GM19467 (cell line): ENCODE measurements at regions not wholly inside any gene's neighbourhood (a gene's known extent, or its start where the extent isn't known, plus 50 kb on each side); places are given as distances from the start of the nearest gene placed in this dataset.
"Not testable (repeated sequence)": the region's sequence is repeated elsewhere in the genome, so short reads cannot be mapped to it uniquely, and the experiment has no call there.

Experiments used
- ATAC-seq: cut with Tn5 transposase; IDR thresholded peaks from one replicate; pipeline ENCODE4 v1.9.1; 2021; ENCODE audit warnings: mild to moderate bottlenecking, moderate library complexity; ENCODE audit not compliant: unreplicated experiment

DNA sequence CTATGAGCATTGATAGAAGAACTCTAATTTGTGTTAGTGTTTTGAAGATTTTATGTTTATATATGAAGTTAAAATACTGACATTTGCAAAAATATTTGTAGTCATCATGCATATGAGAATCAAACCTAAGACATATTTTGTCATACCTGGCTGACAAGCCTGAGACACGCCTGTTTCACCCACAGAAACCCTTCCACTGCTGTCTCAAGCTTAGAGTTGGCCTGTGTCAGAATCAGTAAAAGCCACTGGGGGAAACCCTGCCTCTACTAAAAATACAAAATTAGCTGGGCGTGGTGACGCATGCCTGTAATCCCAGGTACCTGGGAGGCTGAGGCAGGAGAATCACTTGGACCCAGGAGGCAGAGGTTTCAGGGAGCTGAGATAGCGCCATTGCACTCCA, 218.0 kb upstream of the C1QTNF3 start:
- ATAC-seq: not testable (repeated sequence)

DNA sequence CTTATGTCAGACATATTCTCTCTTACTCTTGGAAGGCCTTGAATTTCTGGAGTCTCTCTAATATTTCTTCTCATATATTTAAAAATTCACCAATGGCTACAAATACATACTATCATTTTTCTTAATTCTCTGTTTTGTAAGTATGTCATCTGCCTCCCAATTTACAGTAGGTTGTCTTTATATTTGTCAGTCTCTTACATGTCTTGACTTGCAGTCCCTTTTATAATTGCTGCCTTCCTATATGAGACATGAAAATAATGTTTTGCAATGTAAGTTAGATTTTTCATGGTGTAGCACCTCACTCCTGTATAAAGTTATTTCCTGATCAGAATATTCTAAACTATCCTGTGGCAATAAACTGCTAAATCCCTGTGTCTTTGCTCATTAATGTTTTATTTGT, 223.1 kb upstream of the C1QTNF3 start:
- ATAC-seq: not testable (repeated sequence)

DNA sequence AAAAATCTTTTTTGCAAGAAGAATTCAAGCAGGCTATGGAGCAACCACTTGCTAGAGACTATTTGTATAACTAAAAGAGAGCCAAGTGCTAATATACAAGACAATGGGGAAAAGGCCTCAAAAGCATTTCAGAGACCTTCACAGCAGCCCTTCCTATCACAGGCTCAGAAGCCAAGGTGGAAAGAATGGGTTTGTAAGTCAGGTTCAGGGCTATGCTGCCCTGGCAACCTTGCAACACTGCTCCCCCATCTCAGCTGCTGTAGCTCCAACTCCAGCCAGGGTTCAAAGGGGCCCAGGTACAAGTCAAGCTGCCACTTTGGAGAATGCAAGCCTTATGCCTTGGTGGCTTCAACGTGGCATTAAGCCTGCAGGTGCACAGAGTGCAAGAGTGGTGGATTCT, 253.7 kb upstream of the C1QTNF3 start:
- not testable (repeated sequence) for ATAC-seq

DNA sequence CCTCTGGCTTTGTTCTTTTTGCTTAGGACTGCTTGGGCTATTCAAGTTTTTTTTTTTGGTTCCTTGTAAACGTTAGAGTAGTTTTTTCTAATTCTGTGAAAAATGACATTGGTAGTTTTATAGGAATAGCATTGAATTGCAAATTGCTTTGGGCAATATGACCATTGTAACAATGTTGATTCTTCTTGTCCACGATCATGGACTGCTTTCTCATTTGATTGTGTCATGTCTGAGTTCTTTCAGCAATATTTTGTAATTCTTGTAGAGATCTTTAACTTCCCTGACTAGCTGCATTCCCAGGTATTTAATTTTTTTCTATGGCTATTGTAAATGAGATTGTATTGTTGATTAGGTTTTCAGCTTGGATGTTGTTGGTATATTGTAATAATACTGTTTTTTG, 286.2 kb upstream of the C1QTNF3 start:
- ATAC-seq: not testable (repeated sequence)

DNA sequence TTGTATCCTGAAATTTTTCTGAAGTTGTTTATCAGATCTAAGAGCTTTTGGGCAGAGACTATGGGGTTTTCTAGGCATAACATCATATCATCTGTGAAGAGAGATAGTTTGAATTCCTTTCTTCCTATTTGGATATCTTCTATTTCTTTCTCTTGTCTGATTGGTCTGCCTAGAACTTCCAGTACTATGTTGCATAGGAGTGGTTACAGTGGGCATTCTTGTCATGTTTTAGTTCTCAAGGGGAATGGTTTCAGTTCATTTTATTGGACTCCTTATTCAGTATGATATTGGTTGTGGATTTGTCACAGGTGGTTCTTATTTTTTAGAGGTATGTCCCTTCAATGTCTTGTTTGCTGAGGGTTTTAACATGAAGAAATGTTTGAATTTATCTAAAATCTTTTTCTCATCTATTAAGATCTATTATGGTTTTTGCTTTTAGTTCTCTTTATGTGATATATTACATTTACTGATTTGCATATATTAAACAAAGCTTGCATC, 286.6 kb upstream of the C1QTNF3 start:
- not testable (repeated sequence) for ATAC-seq

DNA sequence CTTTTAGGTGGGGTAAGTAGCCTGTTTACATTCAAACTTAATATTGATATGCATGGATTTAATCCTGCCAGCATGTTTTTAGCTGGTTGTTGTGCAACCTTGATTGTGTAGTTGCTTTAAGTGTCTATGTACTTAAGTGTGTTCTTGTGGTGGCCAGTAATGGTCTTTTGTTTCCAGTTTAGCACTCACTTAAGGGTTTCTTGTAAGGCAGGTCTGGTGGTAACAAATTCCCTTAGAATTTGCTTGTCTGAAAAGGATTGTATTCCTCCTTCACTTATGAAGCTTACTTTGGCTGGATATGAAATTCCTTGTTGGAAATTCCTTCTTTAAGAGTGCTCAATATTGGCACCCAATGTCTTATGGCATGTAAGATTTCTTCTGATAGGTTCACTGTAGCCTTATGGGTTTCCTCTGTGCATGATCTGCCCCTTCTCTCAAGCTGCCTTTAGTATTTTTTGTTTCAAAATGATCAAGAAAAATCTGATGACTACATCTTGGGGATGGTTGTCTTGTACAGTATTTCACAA, 289.0 kb upstream of the C1QTNF3 start:
- ATAC-seq: not testable (repeated sequence)

DNA sequence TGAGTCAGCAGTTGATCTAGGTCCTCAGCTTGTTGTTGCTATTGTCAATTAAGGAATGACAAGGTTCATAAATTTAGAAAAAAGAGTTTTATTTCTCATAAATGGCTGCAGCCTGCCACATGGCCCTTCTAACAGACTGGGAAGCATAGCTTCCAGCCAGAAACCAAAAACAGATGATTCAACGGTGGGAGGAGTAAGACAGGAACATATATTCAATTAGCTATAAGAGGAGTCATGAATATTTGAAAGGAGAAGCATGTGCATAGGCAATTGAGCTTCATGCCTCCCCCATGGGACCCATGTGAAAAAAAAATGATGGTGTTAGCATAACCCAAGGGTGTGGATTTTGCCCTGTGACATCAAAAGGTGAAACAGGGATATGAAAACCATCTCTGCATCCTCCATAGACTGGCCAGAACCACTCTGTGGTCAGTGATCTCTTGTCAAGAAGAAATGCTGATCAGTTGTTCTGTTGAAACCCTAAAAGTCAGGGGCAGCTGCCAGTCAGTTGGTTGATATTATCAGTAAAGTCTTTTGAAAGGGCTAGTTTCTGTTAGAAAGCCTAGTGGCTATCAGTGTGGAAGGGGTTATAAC, 296.5 kb upstream of the C1QTNF3 start:
- ATAC-seq: not testable (repeated sequence)

DNA sequence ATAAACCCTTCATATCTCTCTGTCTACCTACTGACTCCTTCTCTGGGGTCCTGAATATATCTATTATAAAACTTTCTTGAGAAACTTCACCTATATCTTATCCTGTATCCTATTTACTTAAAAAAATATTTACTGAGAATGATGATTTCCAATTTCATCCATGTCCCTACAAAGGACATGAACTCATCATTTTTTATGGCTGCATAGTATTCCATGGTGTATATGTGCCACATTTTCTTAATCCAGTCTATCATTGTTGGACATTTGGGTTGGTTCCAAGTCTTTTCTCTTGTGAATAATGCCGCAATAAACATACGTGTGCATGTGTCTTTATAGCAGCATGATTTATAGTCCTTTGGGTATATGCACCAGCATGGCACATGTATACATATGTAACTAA, 301.7 kb upstream of the RAI14 start:
- not testable (repeated sequence) for ATAC-seq

DNA sequence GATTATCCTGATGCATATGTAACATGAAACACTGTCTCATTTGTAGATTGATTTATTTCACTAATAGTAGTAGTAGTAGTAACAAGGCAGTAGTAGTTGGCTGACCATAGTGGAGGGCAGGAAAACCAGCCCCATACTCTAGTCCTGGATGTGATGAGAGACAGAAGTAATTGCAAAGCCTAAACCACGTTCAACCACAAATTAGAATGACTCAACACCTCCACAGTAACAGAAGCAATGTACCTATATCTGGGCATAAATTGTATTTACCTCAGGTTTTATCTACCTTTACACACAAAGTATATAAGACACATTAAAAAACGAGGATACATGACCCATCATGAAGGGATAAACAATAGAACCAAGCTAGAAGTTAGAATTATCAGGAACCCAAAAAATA, 284.7 kb upstream of the RAI14 start:
- ATAC-seq: not testable (repeated sequence)

DNA sequence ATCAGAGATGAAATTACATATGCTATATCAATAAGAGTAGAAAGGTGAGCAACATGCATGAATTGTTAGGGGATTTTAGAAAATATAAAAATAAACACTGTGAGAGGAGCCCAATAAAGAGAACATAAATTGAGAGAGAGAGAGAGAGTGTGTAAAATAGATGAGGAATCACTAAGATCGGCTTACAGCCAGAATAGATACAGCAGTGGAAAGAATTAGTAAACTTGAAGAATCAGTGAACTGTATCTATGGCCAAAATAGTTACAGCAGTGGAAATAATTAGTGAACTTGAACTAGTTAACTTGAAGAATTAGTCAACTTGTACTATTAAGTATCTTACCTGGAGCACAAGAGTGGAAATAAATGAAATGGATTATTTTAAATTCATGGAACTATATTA, 284.3 kb upstream of the RAI14 start:
- not testable (repeated sequence) for ATAC-seq

DNA sequence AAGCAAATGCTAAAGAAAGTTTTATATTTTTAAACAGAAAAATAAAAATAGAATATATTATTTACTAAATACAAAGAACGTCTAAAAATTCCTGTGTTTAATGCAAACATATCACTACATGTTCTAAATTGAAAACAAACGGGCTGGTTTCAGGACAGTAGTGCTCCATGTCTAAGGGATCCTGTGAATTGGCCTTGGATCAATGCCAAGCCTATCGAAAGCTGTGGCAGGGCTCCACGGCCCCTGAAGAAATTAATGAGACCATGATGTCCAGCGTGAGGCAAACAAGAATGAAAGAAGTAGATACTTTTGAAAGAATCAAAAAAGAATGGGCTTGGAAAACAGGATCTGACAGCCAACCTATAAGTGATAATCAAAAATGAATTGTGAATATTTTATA, 283.4 kb upstream of the RAI14 start:
- ATAC-seq: not testable (repeated sequence)

DNA sequence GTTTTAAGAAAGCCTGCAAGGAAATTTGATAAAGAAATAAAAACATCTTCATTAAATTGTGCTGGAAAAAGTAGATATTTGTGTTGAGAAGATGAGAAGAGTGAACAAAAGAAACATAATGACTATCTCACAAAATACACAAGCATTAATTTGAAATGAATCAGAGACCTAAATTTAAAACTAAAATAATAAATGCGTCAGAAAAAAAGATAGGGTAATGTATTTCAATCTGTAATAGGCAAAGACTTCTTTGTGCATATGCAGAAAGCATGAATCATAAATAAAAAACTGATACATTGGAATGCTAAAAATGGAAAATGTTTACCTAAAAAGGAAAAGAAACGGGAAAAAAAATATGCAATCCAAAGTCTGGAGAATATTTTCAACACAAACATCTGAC, 278.5 kb upstream of the RAI14 start:
- not testable (repeated sequence) for ATAC-seq

DNA sequence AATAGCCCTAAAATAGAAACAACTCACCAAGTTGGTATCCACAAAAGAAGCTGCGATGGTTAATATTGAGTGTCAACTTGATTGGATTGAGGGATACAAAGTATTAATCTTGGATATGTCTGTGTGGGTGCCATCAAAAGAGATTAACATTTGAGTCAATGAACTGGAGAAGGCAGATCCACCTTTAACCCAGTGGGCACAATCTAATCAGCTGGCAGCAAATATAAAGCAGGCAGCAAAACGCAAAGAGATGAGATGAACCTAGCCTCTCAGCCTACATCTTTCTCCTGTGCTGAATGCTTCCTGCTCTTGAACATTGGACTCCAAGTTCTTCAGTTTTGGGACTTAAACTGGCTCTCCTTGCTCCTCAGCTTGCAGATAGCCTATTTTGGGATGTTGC, 277.6 kb upstream of the RAI14 start:
- ATAC-seq: not testable (repeated sequence)

DNA sequence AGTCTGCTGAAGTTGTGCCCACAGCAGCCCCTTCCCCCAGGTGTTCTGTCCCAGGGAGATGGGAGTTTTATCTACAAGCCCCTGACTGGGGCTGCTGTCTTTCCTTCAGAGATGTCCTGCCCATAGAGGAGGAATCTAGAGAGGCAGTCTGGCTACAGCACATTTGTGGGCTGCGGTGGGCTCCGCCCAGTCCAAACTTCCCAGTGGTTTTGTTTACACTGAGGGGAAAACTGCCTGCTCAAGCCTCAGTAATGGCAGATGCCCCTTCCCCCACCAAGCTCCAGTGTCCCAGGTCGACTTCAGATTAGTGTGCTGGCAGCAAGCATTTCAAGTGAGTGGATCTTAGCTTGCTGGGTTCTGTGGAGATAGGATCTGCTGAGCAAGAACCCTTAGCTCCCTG, 267.4 kb upstream of the RAI14 start:
- ATAC-seq: not testable (repeated sequence)

DNA sequence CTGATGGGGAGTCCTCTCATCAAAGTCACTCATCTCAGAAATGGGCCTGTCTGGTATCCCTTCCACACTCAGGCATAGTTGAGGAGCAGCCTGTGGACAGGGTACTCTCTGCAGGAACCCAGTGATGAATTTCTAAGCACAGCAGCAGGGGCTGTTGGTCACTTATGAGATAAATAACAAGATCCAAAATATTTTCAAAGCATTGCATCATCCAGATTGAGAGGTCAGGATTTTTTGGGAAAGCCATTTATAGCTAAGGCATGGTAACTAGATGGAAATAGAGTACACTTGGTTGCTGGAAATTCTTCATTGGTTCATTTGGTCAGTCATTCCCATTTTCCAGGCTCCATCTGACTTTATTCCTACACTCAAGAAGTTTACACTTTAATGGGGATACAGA, 246.8 kb upstream of the RAI14 start:
- ATAC-seq: no peak

DNA sequence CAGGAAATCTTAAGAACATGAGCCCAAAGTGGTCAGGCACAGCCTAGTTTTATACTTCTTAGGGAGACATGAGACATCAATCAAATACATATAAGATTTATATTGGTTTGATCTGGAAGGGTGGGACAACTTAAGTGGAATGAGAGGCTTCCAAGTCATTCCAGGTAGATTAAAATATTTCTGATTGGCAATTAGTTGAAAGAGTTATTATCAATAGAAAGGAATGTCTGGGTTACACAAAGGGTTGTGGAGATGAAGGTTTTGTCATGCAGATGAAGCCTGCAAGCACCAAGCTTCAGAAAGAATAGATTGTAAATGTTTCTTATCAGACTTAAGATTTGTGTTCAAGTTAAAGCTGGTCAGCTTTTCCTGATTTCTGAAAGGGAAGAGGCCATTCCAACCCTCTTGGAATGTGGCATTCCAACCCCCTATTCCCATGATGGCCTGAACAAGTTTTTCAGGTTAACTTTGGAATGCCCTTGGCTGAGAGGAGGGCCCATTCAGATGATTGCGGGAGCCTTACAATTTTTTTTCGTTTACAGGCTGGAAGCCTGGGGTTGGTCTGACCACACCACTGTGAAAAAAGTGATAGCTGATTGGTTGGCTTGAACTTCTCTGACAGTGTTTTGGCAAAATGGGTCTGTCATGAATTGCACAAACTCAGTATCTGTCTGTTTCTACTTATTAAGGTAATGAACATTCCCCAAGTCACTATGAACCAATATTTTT, 245.6 kb upstream of the RAI14 start:
- no peak for ATAC-seq

DNA sequence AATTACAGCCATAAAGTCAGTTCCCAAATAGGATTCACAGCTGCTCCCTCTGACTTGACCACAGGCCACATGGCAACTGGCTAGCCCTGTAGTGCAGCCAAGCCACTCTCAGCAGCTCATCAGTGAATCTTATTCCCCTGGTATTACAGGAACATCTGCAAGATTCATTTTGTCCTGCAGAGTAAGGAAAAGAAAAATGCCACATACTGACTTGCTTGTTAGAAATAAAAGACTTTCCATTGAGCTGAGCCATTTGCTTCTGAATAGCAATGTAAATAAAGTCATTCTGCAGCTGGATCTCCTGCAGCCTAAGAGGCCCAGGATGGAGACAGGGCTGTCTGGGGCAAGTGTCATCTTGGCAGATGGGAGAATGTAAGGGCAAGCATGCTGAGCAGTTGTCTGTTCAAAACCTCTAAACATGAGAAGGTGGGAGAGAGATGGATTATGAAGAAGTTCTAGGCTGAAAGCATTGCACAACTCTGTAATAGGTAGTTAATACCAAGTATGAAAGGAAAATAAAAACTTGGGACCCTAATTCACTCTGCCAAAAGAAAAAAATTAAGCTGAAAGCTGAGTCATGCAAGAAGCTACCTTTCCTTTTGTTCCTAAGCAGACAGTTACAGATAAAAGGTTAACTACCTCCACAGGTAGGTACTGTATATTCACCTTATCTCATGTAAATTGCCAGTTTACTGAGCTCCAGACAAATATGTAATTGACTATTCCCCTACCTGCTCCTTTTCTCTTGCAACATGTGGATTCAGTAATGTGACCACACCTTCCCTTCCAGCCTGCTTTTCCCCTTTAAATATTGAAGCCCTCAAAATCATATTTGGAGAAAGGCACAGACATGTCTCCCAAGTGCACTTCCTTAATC, 244.4 kb upstream of the RAI14 start:
- no peak for ATAC-seq

DNA sequence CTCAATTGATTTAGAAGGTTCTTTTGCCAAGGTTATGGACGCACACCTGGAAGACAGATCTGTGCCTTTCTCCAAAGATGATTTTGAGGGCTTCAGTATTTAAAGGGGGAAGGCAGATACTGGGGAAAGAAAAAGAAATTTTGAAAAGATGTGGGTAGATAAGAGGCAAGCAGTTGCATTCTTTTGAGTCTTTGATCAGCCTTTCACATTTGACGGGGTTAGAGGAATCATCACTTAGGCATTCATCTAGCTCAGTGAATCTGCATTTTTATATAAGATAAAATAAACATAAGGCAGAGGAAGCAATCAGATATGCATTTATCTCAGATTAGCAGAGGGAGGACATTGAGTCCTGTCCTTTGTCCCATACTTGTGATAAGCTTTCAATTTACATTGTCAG, 243.4 kb upstream of the RAI14 start:
- no peak for ATAC-seq

DNA sequence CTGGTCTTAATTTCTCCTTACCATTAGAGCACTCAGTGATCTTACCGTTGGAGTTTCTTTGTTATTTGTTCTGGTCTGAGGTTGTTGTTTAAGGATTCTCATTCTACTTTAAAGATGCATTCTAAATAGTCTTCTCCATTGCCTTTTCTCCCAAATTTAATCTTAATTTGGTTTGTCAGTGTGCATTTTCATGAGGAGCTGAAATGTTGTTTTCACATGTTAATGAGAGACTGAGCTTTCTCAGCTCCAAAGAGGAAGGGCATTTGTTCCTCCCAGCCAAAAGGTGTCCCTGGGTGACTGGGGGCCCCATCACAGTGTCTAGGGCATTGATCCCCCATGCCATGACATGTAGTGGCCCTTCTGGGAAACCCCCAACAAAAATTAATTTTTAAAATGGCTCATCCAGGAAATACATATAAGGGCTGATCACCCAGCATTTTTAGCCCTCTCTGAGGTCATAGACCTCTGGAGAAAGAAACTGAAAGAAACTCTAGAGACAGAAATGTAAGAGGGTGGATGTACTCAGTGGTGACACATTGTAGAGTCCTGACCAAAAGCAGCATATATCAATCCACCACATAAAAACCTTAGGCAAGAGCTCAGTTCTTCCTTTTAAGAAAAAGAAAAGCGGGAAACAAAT, 240.4 kb upstream of the RAI14 start:
- peak; percentile 100 for ATAC-seq

DNA sequence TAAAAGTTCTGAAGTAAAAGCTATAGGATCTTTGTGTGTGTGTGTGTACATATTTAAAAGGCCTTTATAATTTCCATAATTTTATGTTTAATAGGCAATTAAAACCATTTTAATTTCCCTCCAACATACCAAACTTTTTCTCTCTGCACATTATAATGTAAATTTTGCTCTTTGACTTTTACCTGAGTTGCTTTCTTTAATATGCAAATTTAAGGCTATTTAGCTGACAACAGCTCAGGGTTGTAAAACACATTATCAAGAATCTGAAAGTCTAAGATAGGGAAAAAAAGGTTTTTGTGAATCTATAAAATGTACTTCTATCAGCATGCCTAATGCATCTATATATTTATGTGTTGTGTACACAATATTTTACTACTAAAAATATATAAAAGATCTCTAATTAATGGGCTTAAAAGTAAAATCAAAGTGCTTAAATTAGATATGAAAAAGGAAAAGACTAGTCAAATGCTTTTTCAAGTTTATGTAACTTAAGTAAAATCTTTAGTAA, 239.6 kb upstream of the RAI14 start:
- no peak for ATAC-seq

DNA sequence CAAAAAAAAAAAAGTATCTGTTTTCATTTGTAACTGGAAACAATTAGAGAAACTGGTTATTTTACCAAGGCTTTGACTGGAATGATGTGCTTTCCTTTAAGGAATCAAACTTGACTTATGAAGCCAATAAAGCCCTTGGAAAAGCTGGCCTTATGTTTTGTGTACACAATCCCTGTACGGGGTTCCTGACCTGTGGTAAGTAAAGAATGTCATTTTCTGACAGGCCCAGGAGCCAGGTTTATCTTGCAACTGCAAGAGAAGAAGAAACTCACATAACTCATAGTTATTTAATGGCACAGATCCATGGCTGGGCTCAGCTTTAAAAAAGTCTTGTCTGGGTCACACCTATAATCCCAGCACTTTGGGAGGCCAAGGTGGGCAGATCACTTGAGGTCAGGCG, 235.9 kb upstream of the RAI14 start:
- ATAC-seq: not testable (repeated sequence)
